Astrocyte of the cerebellum (primary cell): ENCODE measurements at regions not wholly inside any gene's neighbourhood (a gene's known extent, or its start where the extent isn't known, plus 50 kb on each side); places are given as distances from the start of the nearest gene placed in this dataset.

Experiments
- DNase-seq: peaks from one replicate; pipeline ENCODE4 v3.0.0-alpha.2; 2011; ENCODE audit warnings: low read depth
- H3K4me3 ChIP-seq: 2 replicates; pipeline ENCODE4 v1.5.1; 2011; ENCODE audit warnings: mild to moderate bottlenecking, low read depth, low read length, moderate library complexity
- in situ Hi-C: cut with HindIII; loops from 2 replicates; pipeline ENCODE4 v1.10.0; 2017; ENCODE audit warnings: low sequenced_read_pairs
- TF ChIP-seq, protein P1 (sequence below): IDR thresholded peaks from 2 replicates; pipeline ENCODE4 v1.5.1; 2012; ENCODE audit warnings: low read length, low read depth, moderate library complexity, mild to moderate bottlenecking; ENCODE audit errors: missing control alignments

DNA sequence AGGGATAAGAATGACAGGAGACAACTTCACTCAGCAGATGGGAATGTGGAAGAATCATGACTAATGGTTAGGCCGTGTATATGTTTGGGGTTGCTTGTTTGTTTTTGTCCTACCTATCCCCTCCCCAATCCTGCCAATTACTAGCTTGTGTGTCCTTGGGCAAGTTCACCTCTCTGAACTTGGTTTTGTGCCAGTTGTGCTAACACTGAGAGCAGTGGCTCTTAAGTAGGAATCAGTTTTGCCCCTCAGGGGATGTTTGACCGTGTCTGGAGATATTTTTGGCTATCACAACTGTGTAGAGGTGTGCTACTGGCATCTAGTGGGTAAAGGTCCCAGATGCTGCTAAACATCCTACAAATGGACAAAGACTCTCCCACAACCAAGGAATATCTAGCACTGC is 287.0 kb downstream of the DMRT2 start:
- no peak overlapping the region for H3K4me3 ChIP-seq
- DNase-seq = no peak
- TF ChIP-seq, protein P1, sequence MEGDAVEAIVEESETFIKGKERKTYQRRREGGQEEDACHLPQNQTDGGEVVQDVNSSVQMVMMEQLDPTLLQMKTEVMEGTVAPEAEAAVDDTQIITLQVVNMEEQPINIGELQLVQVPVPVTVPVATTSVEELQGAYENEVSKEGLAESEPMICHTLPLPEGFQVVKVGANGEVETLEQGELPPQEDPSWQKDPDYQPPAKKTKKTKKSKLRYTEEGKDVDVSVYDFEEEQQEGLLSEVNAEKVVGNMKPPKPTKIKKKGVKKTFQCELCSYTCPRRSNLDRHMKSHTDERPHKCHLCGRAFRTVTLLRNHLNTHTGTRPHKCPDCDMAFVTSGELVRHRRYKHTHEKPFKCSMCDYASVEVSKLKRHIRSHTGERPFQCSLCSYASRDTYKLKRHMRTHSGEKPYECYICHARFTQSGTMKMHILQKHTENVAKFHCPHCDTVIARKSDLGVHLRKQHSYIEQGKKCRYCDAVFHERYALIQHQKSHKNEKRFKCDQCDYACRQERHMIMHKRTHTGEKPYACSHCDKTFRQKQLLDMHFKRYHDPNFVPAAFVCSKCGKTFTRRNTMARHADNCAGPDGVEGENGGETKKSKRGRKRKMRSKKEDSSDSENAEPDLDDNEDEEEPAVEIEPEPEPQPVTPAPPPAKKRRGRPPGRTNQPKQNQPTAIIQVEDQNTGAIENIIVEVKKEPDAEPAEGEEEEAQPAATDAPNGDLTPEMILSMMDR = no peak
- in situ Hi-C loops = no loop called here

DNA sequence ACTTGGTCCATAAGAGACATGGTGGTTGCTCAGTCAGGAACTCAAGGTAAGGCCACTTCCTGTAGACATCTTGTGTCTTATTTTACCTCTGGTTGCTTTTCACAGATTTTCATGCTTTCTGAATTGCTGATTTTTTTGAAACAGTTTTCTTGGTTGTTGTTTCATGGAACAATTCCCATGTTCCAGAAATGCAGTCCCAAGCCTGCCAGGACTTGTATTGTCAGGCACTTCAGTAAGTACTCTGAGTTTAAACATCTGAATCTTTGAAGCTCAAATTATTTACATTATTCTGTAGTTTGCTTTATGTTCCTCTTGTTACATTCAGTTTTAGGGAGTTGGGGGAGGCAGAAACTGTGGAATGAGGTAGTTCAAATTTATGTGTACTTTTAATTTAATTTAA is 290.2 kb downstream of the DMRT2 start:
- H3K4me3 ChIP-seq = no peak overlapping the region
- DNase-seq = no peak
- TF ChIP-seq, protein P1 = no peak
- in situ Hi-C loops = no loop called here

DNA sequence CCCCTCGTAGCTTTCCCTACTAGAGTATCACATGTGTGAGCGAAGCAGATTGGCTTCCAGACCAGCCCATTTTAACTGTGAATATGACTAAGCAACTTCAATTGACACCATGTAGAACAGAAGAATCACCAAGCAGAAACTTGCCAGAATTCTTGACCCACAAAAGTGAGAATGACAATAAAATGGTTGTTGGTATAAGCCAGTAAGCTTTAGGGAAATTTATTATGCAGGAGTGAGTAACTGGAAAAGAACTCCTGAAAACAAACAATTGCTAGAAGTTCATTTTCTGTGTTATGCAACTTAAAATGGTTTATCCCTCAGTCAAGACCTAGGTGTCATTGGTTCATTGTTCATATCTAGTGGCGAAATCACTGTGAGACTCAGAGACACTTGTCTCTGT is 303.1 kb downstream of the DMRT2 start:
- TF ChIP-seq, protein P1 = no peak
- no peak overlapping the region for H3K4me3 ChIP-seq
- DNase-seq = no peak
- in situ Hi-C loops = no loop called here

DNA sequence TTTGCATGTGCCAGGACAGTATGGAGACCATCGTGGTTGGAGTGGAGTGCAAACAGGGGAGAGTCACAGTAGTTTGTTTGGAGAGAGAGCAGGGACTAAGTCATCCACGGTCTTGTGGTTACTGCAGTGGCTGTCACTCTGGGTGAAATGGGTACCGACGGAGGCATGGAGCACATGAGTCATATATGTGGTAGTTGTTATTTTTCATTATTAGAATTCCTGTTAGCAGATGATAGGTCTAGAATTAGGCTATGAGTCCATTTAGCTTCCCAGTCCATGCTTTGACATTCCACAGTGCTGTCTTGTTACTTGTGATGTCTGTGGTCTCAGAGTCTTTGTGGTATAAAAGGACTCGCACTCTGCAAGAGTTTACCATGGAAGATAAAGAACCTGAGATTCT is 303.9 kb downstream of the DMRT2 start:
- in situ Hi-C loops = no loop called here
- TF ChIP-seq, protein P1 = no peak
- H3K4me3 ChIP-seq = no peak overlapping the region
- no peak for DNase-seq

DNA sequence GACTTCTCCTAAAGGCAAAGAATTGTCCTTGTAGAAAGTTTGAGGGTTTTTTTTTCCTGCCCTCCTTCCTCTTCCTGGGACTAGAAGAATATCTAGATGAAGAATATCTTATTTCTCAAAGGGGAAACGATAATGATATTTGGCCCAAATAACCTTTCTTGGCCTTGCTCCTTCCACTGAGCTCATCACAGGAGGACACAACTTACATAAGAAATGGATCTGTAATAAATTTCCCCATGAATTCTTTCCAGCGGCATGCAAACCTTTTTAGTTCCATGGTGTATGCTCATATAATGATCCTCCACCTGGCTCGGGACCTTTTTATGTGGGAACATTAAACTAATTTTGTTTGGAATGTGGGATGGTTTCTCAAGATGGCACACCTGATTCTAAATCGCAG is 304.4 kb downstream of the DMRT2 start:
- in situ Hi-C loops = no loop called here
- TF ChIP-seq, protein P1 = no peak

DNA sequence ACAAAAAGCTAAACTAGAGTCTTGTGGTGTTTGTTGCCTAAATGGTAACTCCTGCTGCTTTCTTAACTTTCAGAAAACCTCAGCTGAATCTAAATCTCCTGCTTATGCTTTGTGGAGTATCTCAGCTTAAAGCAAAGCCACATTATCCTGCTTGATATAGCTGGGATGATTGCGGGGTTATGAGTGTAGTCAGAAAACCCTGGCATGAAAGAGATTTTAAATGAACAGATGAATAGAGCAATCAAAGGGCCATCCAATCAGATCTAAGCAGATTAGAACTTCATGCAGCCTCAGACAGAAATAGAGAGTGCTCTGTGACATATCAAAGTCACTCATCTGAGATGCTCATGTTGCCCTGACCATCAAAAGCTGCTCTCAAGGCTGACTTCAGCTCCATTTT is 305.5 kb downstream of the DMRT2 start:
- no peak for DNase-seq
- TF ChIP-seq, protein P1 = no peak
- H3K4me3 ChIP-seq = no peak overlapping the region
- in situ Hi-C loops = no loop called here

More for the DNA sequence above, 304.4 kb downstream of the DMRT2 start:
- no peak for DNase-seq
- no peak overlapping the region for H3K4me3 ChIP-seq

GRCh38 chr9:1362845-1363244 is 312.7 kb downstream of the DMRT2 start:
- no peak for DNase-seq
- TF ChIP-seq, protein P1 = no peak
- no peak overlapping the region for H3K4me3 ChIP-seq
- in situ Hi-C loops = no loop called here
